Sigmoid colon (tissue), 6 donors: ENCODE measurements at regions not wholly inside any gene's neighbourhood (a gene's known extent, or its start where the extent isn't known, plus 50 kb on each side); places are given as distances from the start of the nearest gene placed in this dataset.
A peak's percentile ranks its signal among the peaks of the same experiment; 100 is the strongest.

Experiments used
- DNase-seq: peaks from one replicate; pipeline ENCODE4 v3.0.0-alpha.2; 2019
- H3K27ac ChIP-seq, 4 donors: fragments of 200-600 bp; sonication (generic); one replicate each; pipeline ENCODE4 v1.5.1; 2016 to 2019; ENCODE audit warnings: mild to moderate bottlenecking in 1 of 4
- H3K27me3 ChIP-seq, 3 donors: fragments of 200-600 bp; sonication (generic); one replicate each; pipeline ENCODE4 v1.5.1; 2019; ENCODE audit warnings: mild to moderate bottlenecking in 1 of 3
- H3K36me3 ChIP-seq, 4 donors: fragments of 200-600 bp; sonication (generic); one replicate each; pipeline ENCODE4 v1.5.1; 2016 to 2019
- H3K4me1 ChIP-seq, 4 donors: fragments of 200-600 bp; sonication (generic); one replicate each; pipeline ENCODE4 v1.5.1; 2017 to 2019
- H3K4me3 ChIP-seq, 4 donors: fragments of 200-600 bp; sonication (generic); one replicate each; pipeline ENCODE4 v1.5.1; 2017 to 2019; ENCODE audit warnings: mild to moderate bottlenecking in 2 of 4, moderate library complexity in 1 of 4
- H3K9me3 ChIP-seq, 4 donors: fragments of 200-600 bp in 3 of 4; sonication (generic) in 3 of 4; one replicate each; pipeline versions ENCODE4 v1.5.1 to v1.6.1; 2013 to 2019
- CTCF ChIP-seq, 4 experiments: fragments of 450-650 bp in 3 of 4; fragments of 200-600 bp in 1 of 4; IDR thresholded peaks; one replicate each; pipeline ENCODE4 v1.5.1; 2016 to 2019; ENCODE audit warnings: antibody characterized with exemption in 4 of 4, mild to moderate bottlenecking in 3 of 4, moderate library complexity in 2 of 4
- EP300 ChIP-seq, 4 donors: sonication (generic); formaldehyde crosslinking; IDR thresholded peaks; one replicate each; pipeline ENCODE4 v1.6.1; 2017; ENCODE audit warnings: antibody characterized with exemption in 4 of 4
- POLR2A ChIP-seq, 2 donors: fragments of 450-650 bp; IDR thresholded peaks; one replicate each; pipeline ENCODE4 v1.6.1; 2016; ENCODE audit warnings: antibody characterized with exemption in 2 of 2, mild to moderate bottlenecking in 2 of 2, moderate library complexity in 2 of 2
- POLR2AphosphoS5 ChIP-seq, 4 donors: sonication (generic); formaldehyde crosslinking; IDR thresholded peaks; one replicate each; pipeline ENCODE4 v1.6.1; 2017; ENCODE audit warnings: antibody characterized with exemption in 4 of 4
- WGBS, 2 donors: extraction: QIAGEN DNeasy Blood & Tissue Kit; methylation state at CpG; one replicate each; pipeline ENCODE4 v1.1.7; 2013; 5-methylcytosine and 5-hydroxymethylcytosine counted together
- intact Hi-C: fragments of 100-400 bp; cut with DNase I; formaldehyde crosslinking; loops from one replicate; pipeline ENCODE4 v1.15.1; 2023
- donor health status: healthy with polysubstance abuse.
- donor health status: healthy.

- Histone ChIP-seq H3K36me3 (no peaks in the 10 kb centered on the region), H3K27me3 (no peaks in the 10 kb centered on the region), H3K4me1 (peaks cover 0 to 33% (median 27%) of the 10 kb centered on the region in 4 donors), H3K27ac (peak overlapping the region in 1 of 4 donors; percentile 17), H3K4me3 (no peak overlapping the region), H3K9me3 (no peaks in the 10 kb centered on the region)
- intact Hi-C loops: no loop called here
- peak in 1 of 4 donors; percentile 10 for TF ChIP-seq POLR2AphosphoS5 (IDR thresholded peaks at IDR 0.05)
- TF ChIP-seq CTCF (IDR thresholded peaks at IDR 0.05): no peak
- 64 to 73% methylated on average over 11 of the region's 11 CpGs for WGBS, 2 donors
- DNase-seq: no peak
Measured at GRCh38 chr13:40344270-40345148, 321.9 kb downstream of the FOXO1 start.

- Histone ChIP-seq H3K4me1 (peaks cover 0 to 36% (median 29%) of the 10 kb centered on the region in 4 donors), H3K27me3 (no peaks in the 10 kb centered on the region), H3K9me3 (no peaks in the 10 kb centered on the region), H3K27ac (peak overlapping the region in 1 of 4 donors; percentile 17), H3K4me3 (no peak overlapping the region), H3K36me3 (no peaks in the 10 kb centered on the region)
- TF ChIP-seq CTCF (IDR thresholded peaks at IDR 0.05): no peak
- no peak for TF ChIP-seq POLR2A (IDR thresholded peaks at IDR 0.05)
- no peak for TF ChIP-seq POLR2AphosphoS5 (IDR thresholded peaks at IDR 0.05)
- no peak for TF ChIP-seq EP300 (IDR thresholded peaks at IDR 0.05)
- intact Hi-C loops: no loop called here
- WGBS, 2 donors: 88 to 93% methylated on average over 2 of the region's 2 CpGs
- DNase-seq: no peak
Measured at GRCh38 chr13:40345149-40345514, 321.3 kb downstream of the FOXO1 start.

- WGBS, 2 donors: 47 to 83% methylated on average over 12 of the region's 12 CpGs
- Histone ChIP-seq H3K36me3 (no peaks in the 10 kb centered on the region), H3K27ac (peak overlapping the region in 3 of 4 donors; percentile 8 to 18 (median 17)), H3K27me3 (no peaks in the 10 kb centered on the region), H3K4me1 (peaks cover 0 to 36% (median 29%) of the 10 kb centered on the region in 4 donors), H3K9me3 (no peaks in the 10 kb centered on the region), H3K4me3 (no peak overlapping the region)
- no peak for DNase-seq
- intact Hi-C loops: no loop called here
- TF ChIP-seq EP300 (IDR thresholded peaks at IDR 0.05) (no peak), POLR2A (IDR thresholded peaks at IDR 0.05) (no peak), CTCF (IDR thresholded peaks at IDR 0.05) (no peak), POLR2AphosphoS5 (IDR thresholded peaks at IDR 0.05) (no peak)
Measured at GRCh38 chr13:40345654-40346372, 320.6 kb downstream of the FOXO1 start.

- Histone ChIP-seq H3K27ac (no peak overlapping the region), H3K4me1 (peaks cover 0 to 32% (median 26%) of the 10 kb centered on the region in 4 donors), H3K36me3 (no peaks in the 10 kb centered on the region), H3K9me3 (no peaks in the 10 kb centered on the region), H3K27me3 (no peaks in the 10 kb centered on the region), H3K4me3 (no peak overlapping the region)
- intact Hi-C loops: no loop called here
- WGBS, 2 donors: 85 to 93% methylated on average over 2 of the region's 2 CpGs
- TF ChIP-seq EP300 (IDR thresholded peaks at IDR 0.05) (no peak), POLR2AphosphoS5 (IDR thresholded peaks at IDR 0.05) (no peak), CTCF (IDR thresholded peaks at IDR 0.05) (no peak), POLR2A (IDR thresholded peaks at IDR 0.05) (no peak)
- no peak for DNase-seq
Measured at GRCh38 chr13:40346592-40346991, 319.8 kb downstream of the FOXO1 start.
